ENCODE measurements at regions not wholly inside any gene's neighbourhood (a gene's known extent, or its start where the extent isn't known, plus 50 kb on each side); places are given as distances from the start of the nearest gene placed in this dataset.

DNA sequence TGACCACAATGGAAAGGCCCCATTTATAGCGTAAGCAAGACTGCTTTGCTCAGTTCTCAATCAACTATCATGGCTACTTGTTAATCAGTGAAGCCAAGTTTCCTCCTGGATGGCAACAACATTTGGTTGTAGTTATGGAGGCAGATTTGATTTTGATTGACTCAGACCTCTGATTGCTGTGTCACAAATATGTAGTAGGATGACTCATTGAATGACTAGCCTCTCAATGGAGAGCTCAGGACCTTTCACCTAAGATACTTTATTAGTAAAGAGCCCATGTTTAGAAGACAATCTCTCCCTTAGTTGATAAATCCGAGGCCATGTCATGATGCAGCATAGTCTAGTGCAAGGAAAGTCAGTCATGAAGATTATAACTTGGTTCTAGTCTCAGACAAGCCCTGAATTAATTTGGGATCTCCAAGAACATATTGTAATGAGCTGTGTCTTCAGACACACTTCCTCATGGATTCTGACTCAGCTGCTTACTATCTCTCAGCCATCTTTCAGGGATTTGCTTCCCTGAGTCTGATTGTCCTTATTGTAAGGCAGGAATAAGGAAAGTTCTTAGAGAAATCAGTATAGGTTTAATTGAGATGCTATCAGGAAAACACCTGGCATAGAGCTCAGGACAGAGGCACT lies 397.4 kb upstream of the TMCO5A start:
- no peak for TF ChIP-seq POLR2A (IDR thresholded peaks at IDR 0.05)
- no peak for TF ChIP-seq CTCF (IDR thresholded peaks at IDR 0.05)
- TF ChIP-seq POLR2AphosphoS5 (IDR thresholded peaks at IDR 0.05): no peak

Measured in prostate gland (tissue), 2 donors.